WTC11 (cell line): ENCODE measurements at regions not wholly inside any gene's neighbourhood (a gene's known extent, or its start where the extent isn't known, plus 50 kb on each side); places are given as distances from the start of the nearest gene placed in this dataset.

Source experiments
- ATAC-seq: fragments of 200-7000 bp; cut with Tn5 transposase; 2 replicates; pipeline ENCODE4 v1.10.0; 2021; ENCODE audit warnings: mild to moderate bottlenecking, moderate library complexity
- CTCF ChIA-PET: fragments of 300-600 bp; sonication (Branson Sonifier 250); formaldehyde crosslinking; loops from one replicate; lab custom pipeline; 2021; ENCODE audit warnings: antibody characterized with exemption; lab: Charles Lee
- POLR2A ChIA-PET: fragments of 350-600 bp; sonication (Branson Sonifier 250); formaldehyde crosslinking; loops from one replicate; lab custom pipeline; 2021; ENCODE audit warnings: antibody characterized with exemption; lab: Charles Lee
- DNase-seq: peaks from one replicate; pipeline ENCODE4 v3.0.0; 2021; ENCODE audit warnings: low spot score
- H3K27ac Mint-ChIP-seq: 2 replicates; pipeline ENCODE4 v1.8.0; 2021; ENCODE audit warnings: mixed read lengths
- H3K27me3 Mint-ChIP-seq: 2 replicates; pipeline ENCODE4 v1.8.0; 2021; ENCODE audit warnings: low read depth, mild to moderate bottlenecking, moderate library complexity, mixed read lengths
- H3K36me3 Mint-ChIP-seq: 2 replicates; pipeline ENCODE4 v1.8.0; 2021; ENCODE audit warnings: mixed read lengths
- H3K4me1 Mint-ChIP-seq: 2 replicates; pipeline ENCODE4 v1.8.0; 2022; ENCODE audit warnings: mixed read lengths
- H3K4me3 Mint-ChIP-seq: 2 replicates; pipeline ENCODE4 v1.8.0; 2021; ENCODE audit warnings: mild to moderate bottlenecking, moderate library complexity, mixed read lengths
- H3K9me3 Mint-ChIP-seq: 2 replicates; pipeline ENCODE4 v1.8.0; 2021; ENCODE audit warnings: mixed read lengths
- CREM ChIP-seq: sonication (generic); formaldehyde crosslinking; IDR thresholded peaks from 2 replicates; pipeline ENCODE4 v1.8.1; 2022; ENCODE audit warnings: mild to moderate bottlenecking, missing genetic modification reagents, moderate library complexity
- GABPB1 ChIP-seq: sonication (generic); formaldehyde crosslinking; IDR thresholded peaks from 2 replicates; pipeline ENCODE4 v1.8.1; 2023; ENCODE audit warnings: mild to moderate bottlenecking, missing genetic modification reagents
- IRF2 ChIP-seq: sonication (generic); formaldehyde crosslinking; IDR thresholded peaks from 2 replicates; pipeline ENCODE4 v1.8.0; 2022; ENCODE audit warnings: low read depth, missing genetic modification reagents, borderline replicate concordance
- KAT7 ChIP-seq: sonication (generic); formaldehyde crosslinking; IDR thresholded peaks from 2 replicates; pipeline ENCODE4 v1.8.1; 2023; ENCODE audit warnings: missing genetic modification reagents, mild to moderate bottlenecking, borderline replicate concordance
- NR1H2 ChIP-seq: sonication (generic); formaldehyde crosslinking; IDR thresholded peaks from 2 replicates; pipeline ENCODE4 v1.9.0; 2021; ENCODE audit warnings: mild to moderate bottlenecking, moderate library complexity, missing genetic modification reagents
- NR2C2 ChIP-seq: sonication (generic); formaldehyde crosslinking; IDR thresholded peaks from 2 replicates; pipeline ENCODE4 v1.8.0; 2022; ENCODE audit warnings: mild to moderate bottlenecking, missing genetic modification reagents
- OVOL2 ChIP-seq: fragments of 250-450 bp; sonication (Bioruptor Pico); IDR thresholded peaks from 2 replicates; pipeline ENCODE4 v1.9.0; 2021; ENCODE audit warnings: mild to moderate bottlenecking, borderline replicate concordance
- RELA ChIP-seq: sonication (generic); formaldehyde crosslinking; IDR thresholded peaks from 2 replicates; pipeline ENCODE4 v1.8.1; 2022; ENCODE audit warnings: missing genetic modification reagents, mild to moderate bottlenecking, borderline replicate concordance
- SMAD3 ChIP-seq: sonication (generic); formaldehyde crosslinking; IDR thresholded peaks from 2 replicates; pipeline ENCODE4 v1.8.0; 2022; ENCODE audit warnings: missing genetic modification reagents, mild to moderate bottlenecking, borderline replicate concordance
- SMAD4 ChIP-seq: sonication (generic); formaldehyde crosslinking; IDR thresholded peaks from 2 replicates; pipeline ENCODE4 v1.8.0; 2022; ENCODE audit warnings: mild to moderate bottlenecking, missing genetic modification reagents
- SP1 ChIP-seq: sonication (generic); formaldehyde crosslinking; conservative IDR thresholded peaks from 2 replicates; pipeline ENCODE4 v1.8.1; 2022; ENCODE audit warnings: missing genetic modification reagents
- ZNF416 ChIP-seq: fragments of 250-450 bp; sonication (Bioruptor Pico); IDR thresholded peaks from 2 replicates; pipeline ENCODE4 v1.9.0; 2021; ENCODE audit warnings: mild to moderate bottlenecking, inconsistent platforms
- TF ChIP-seq, protein P1 (sequence below): fragments of 250-450 bp; sonication (Bioruptor Pico); conservative IDR thresholded peaks from 2 replicates; pipeline ENCODE4 v1.9.0; 2021; ENCODE audit warnings: mild to moderate bottlenecking
- TF ChIP-seq, protein P2 (sequence below): fragments of 250-450 bp; sonication (Bioruptor Pico); IDR thresholded peaks from 2 replicates; pipeline ENCODE4 v1.9.0; 2021; ENCODE audit warnings: moderate library complexity, mild to moderate bottlenecking, inconsistent platforms, borderline replicate concordance
- TF ChIP-seq, protein P3 (sequence below): sonication (generic); formaldehyde crosslinking; IDR thresholded peaks from 2 replicates; pipeline ENCODE4 v1.8.0; 2022; ENCODE audit warnings: mild to moderate bottlenecking, missing genetic modification reagents
- TF ChIP-seq, protein P4 (sequence below): sonication (generic); formaldehyde crosslinking; IDR thresholded peaks from 2 replicates; pipeline ENCODE4 v1.8.0; 2022; ENCODE audit warnings: mild to moderate bottlenecking, missing genetic modification reagents
- TF ChIP-seq, protein P5 (sequence below): fragments of 250-450 bp; sonication (Bioruptor Pico); IDR thresholded peaks from 2 replicates; pipeline ENCODE4 v1.8.0; 2021; ENCODE audit warnings: mild to moderate bottlenecking
- TF ChIP-seq, protein P6 (sequence below): sonication (generic); formaldehyde crosslinking; IDR thresholded peaks from 2 replicates; pipeline ENCODE4 v1.8.1; 2023; ENCODE audit warnings: mild to moderate bottlenecking, moderate library complexity, missing genetic modification reagents
- TF ChIP-seq, protein P7 (sequence below): sonication (generic); formaldehyde crosslinking; conservative IDR thresholded peaks from 2 replicates; pipeline ENCODE4 v1.8.1; 2023; ENCODE audit warnings: mild to moderate bottlenecking, low read depth, missing genetic modification reagents, moderate library complexity
- TF ChIP-seq, protein P8 (sequence below): sonication (generic); formaldehyde crosslinking; IDR thresholded peaks from 2 replicates; pipeline ENCODE4 v1.8.0; 2023; ENCODE audit warnings: missing genetic modification reagents

DNA sequence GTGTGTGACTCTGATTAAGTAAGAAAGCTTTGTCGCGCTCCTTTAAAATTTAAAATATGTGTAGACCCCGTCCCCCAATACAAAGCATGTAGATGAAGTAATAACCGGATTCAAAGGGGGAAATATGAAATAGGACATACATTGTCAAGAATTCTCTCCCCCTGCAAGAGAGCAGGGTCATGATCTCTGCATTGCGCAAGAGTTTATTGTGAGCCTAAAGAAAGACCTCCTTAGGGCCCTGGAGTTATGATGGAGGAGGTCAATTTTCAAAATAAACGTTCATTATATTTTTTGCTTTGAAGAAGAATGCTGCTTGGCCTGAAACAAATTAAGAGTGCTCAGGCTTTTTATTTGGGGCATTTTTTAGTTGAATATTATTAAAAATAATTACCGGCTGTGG is 235.0 kb downstream of the SHOX2 start:
- Mint-ChIP-seq H3K27ac (no peak overlapping the region), H3K4me3 (no peak overlapping the region), H3K9me3 (no peaks in the 10 kb centered on the region), H3K4me1 (peaks cover 13% of the 10 kb centered on the region), H3K36me3 (no peaks in the 10 kb centered on the region), H3K27me3 (no peaks in the 10 kb centered on the region)
- POLR2A ChIA-PET = no interaction called here
- DNase-seq (no peak), ATAC-seq (no peak)
- CTCF ChIA-PET = no interaction called here
- TF ChIP-seq GABPB1 (CRISPR knock-in tag) = no peak
- TF ChIP-seq CREM = no peak
- no peak for TF ChIP-seq ZNF416 (CRISPR knock-in tag)
- TF ChIP-seq, protein P1, sequence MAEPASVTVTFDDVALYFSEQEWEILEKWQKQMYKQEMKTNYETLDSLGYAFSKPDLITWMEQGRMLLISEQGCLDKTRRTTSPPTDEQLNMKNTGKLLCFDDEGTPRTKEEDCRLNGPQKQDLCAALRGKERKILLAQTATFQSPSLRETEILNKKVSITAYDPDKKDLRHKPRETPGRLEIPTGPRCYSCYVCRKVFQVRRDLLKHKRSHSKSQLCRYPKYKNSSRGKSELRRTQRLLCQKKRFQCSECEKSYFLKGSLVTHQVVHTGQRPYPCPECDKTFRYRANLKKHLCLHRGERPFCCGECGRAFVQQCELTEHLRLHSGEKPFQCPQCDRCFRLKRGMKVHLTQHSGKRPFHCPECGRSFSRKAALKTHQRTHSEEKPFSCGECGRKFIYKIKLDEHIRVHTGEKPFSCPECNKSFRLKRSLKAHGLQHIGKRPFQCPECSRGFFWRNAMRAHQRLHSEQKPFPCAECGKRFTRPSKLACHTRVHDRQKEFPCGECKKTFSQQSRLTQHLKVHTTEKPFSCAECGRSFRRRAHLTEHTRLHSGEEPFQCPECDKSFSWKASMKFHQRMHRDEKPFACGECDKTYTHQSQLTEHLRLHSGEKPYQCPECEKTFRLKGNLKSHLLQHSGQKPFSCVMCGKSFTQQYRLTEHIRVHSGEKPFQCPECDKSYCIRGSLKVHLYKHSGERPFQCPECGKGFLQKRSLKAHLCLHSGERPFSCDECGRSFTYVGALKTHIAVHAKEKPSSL (CRISPR knock-in tag) = no peak
- TF ChIP-seq, protein P2, sequence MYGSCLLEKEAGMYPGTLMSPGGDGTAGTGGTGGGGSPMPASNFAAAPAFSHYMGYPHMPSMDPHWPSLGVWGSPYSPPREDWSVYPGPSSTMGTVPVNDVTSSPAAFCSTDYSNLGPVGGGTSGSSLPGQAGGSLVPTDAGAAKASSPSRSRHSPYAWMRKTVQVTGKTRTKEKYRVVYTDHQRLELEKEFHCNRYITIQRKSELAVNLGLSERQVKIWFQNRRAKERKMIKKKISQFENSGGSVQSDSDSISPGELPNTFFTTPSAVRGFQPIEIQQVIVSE = no peak
- no peak for TF ChIP-seq KAT7
- no peak for TF ChIP-seq OVOL2 (CRISPR knock-in tag)
- TF ChIP-seq, protein P3, sequence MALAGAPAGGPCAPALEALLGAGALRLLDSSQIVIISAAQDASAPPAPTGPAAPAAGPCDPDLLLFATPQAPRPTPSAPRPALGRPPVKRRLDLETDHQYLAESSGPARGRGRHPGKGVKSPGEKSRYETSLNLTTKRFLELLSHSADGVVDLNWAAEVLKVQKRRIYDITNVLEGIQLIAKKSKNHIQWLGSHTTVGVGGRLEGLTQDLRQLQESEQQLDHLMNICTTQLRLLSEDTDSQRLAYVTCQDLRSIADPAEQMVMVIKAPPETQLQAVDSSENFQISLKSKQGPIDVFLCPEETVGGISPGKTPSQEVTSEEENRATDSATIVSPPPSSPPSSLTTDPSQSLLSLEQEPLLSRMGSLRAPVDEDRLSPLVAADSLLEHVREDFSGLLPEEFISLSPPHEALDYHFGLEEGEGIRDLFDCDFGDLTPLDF (CRISPR knock-in tag) = no peak
- no peak for TF ChIP-seq SP1

DNA sequence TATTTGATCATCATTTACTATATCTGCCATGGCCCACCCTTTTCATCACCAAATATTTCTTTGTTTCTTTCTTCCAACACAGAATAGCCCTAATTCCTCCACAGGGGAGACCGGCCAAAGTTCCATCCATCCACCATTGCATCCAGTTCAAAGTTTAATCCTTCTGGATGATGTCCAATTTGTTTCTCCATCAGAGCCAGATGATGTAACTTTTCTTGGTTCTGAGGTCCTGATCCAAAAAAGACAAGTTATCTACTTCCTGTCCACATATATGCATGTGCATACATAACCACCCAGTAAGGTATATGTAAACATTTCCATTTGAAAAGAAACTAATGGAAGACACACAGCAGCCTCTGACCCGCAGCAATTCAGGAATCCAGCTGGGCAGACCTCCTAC is 237.3 kb downstream of the SHOX2 start:
- Mint-ChIP-seq H3K27me3 (no peaks in the 10 kb centered on the region), H3K4me1 (peaks cover 13% of the 10 kb centered on the region)
- TF ChIP-seq, protein P4, sequence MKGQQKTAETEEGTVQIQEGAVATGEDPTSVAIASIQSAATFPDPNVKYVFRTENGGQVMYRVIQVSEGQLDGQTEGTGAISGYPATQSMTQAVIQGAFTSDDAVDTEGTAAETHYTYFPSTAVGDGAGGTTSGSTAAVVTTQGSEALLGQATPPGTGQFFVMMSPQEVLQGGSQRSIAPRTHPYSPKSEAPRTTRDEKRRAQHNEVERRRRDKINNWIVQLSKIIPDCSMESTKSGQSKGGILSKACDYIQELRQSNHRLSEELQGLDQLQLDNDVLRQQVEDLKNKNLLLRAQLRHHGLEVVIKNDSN = no peak
- TF ChIP-seq CREM = no peak
- TF ChIP-seq, protein P5, sequence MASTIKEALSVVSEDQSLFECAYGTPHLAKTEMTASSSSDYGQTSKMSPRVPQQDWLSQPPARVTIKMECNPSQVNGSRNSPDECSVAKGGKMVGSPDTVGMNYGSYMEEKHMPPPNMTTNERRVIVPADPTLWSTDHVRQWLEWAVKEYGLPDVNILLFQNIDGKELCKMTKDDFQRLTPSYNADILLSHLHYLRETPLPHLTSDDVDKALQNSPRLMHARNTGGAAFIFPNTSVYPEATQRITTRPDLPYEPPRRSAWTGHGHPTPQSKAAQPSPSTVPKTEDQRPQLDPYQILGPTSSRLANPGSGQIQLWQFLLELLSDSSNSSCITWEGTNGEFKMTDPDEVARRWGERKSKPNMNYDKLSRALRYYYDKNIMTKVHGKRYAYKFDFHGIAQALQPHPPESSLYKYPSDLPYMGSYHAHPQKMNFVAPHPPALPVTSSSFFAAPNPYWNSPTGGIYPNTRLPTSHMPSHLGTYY (CRISPR knock-in tag) = no peak
- no peak for TF ChIP-seq IRF2 (CRISPR knock-in tag)
- TF ChIP-seq SMAD4 = no peak
- no peak for TF ChIP-seq SMAD3
- no peak for TF ChIP-seq NR1H2 (CRISPR knock-in tag)
- TF ChIP-seq, protein P6, sequence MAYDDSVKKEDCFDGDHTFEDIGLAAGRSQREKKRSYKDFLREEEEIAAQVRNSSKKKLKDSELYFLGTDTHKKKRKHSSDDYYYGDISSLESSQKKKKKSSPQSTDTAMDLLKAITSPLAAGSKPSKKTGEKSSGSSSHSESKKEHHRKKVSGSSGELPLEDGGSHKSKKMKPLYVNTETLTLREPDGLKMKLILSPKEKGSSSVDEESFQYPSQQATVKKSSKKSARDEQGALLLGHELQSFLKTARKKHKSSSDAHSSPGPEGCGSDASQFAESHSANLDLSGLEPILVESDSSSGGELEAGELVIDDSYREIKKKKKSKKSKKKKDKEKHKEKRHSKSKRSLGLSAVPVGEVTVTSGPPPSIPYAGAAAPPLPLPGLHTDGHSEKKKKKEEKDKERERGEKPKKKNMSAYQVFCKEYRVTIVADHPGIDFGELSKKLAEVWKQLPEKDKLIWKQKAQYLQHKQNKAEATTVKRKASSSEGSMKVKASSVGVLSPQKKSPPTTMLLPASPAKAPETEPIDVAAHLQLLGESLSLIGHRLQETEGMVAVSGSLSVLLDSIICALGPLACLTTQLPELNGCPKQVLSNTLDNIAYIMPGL (CRISPR knock-in tag) = no peak
- no peak for TF ChIP-seq NR2C2 (CRISPR knock-in tag)
- no peak for TF ChIP-seq RELA (CRISPR knock-in tag)
- TF ChIP-seq, protein P3 (CRISPR knock-in tag) = no peak
- TF ChIP-seq, protein P7, sequence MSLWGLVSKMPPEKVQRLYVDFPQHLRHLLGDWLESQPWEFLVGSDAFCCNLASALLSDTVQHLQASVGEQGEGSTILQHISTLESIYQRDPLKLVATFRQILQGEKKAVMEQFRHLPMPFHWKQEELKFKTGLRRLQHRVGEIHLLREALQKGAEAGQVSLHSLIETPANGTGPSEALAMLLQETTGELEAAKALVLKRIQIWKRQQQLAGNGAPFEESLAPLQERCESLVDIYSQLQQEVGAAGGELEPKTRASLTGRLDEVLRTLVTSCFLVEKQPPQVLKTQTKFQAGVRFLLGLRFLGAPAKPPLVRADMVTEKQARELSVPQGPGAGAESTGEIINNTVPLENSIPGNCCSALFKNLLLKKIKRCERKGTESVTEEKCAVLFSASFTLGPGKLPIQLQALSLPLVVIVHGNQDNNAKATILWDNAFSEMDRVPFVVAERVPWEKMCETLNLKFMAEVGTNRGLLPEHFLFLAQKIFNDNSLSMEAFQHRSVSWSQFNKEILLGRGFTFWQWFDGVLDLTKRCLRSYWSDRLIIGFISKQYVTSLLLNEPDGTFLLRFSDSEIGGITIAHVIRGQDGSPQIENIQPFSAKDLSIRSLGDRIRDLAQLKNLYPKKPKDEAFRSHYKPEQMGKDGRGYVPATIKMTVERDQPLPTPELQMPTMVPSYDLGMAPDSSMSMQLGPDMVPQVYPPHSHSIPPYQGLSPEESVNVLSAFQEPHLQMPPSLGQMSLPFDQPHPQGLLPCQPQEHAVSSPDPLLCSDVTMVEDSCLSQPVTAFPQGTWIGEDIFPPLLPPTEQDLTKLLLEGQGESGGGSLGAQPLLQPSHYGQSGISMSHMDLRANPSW (CRISPR knock-in tag) = no peak
- no peak for TF ChIP-seq OVOL2 (CRISPR knock-in tag)
- TF ChIP-seq, protein P8, sequence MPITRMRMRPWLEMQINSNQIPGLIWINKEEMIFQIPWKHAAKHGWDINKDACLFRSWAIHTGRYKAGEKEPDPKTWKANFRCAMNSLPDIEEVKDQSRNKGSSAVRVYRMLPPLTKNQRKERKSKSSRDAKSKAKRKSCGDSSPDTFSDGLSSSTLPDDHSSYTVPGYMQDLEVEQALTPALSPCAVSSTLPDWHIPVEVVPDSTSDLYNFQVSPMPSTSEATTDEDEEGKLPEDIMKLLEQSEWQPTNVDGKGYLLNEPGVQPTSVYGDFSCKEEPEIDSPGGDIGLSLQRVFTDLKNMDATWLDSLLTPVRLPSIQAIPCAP (CRISPR knock-in tag) = no peak
- TF ChIP-seq, all 79 proteins: peak for 0
- H3K27ac Mint-ChIP-seq = no peak overlapping the region
- no peak for ATAC-seq
- POLR2A ChIA-PET = no interaction called here
- H3K4me3 Mint-ChIP-seq = no peak overlapping the region
- no peaks in the 10 kb centered on the region for H3K36me3 Mint-ChIP-seq
- H3K9me3 Mint-ChIP-seq = no peaks in the 10 kb centered on the region
- CTCF ChIA-PET = no interaction called here
- DNase-seq = no peak
